ENCODE measurements at regions not wholly inside any gene's neighbourhood (a gene's known extent, or its start where the extent isn't known, plus 50 kb on each side); places are given as distances from the start of the nearest gene placed in this dataset.
"Not testable (repeated sequence)": the region's sequence is repeated elsewhere in the genome, so short reads cannot be mapped to it uniquely, and the experiment has no call there.

DNA sequence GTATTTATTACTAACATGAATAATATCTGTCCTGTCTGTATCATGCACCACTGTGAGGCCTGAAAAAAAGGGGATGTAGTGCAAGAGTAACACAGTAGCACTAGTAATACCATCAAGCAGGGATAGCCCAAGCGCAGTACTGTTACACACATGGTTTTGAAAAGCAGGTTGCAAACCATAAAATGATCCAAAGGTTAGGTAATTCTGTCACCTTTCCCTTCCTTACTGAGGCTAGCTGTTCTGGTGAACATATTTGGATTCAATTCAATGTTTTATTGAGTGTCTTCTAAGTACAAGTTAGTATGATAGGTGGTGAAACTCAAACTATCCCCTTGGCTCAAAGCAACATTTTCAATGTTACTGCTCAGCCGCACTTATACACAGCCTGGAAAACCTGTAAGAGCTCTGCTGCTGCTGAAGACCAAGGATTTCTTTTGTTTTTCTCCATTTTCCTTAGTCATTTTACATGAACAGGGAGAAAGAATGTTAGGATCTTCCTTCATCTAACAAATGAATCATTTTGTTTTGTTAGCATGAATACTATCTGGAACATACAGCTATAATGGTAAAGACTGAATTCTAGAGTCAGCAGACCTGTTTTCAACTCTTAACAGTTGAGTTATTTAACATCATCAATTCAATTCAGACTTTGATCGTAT, 102.5 kb upstream of the ITPRID2 start:
- no peak for DNase-seq
- Histone ChIP-seq H3K9me3 (no peaks in the 10 kb centered on the region), H3K4me1 (no peaks in the 10 kb centered on the region), H3K4me3 (ENCODE audit: low read depth, low read length) (no peak overlapping the region), H3K27me3 (no peaks in the 10 kb centered on the region), H3K36me3 (no peaks in the 10 kb centered on the region)
- no peak for TF ChIP-seq CTCF (IDR thresholded peaks at IDR 0.05; ENCODE audit: low read depth, low read length)

DNA sequence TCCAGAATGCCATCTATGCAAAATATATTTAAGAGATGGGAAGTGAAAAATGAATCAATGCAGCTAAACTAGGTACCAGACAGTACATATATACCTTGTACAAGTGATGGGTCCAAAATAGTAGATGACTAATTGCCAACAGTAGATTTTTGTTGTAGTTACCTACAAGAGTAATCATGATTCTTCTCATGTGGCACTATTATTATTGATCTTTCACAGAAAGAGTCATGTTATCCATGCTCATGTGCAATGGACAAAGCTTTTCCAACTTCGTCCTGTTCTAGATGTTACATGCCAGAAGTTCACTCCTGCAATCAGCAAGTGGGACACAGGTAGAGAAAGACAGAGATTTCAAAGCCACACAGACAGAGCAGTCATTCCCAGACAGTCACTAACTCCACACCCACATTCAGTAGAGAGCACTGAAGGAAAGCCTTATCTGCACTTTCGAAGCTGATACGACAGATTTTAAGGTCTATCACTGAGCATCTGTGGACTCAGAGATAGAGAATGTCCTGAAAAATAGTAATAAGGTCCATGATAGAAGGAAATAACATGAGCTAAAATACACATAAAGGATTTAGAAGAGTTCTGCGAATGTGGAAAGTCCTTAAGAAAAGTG, 101.6 kb upstream of the ITPRID2 start:
- H3K4me1 ChIP-seq: no peaks in the 10 kb centered on the region
- TF ChIP-seq CTCF (IDR thresholded peaks at IDR 0.05; ENCODE audit: low read depth, low read length): no peak
- no peaks in the 10 kb centered on the region for H3K9me3 ChIP-seq
- H3K4me3 ChIP-seq (ENCODE audit: low read depth, low read length): no peak overlapping the region
- DNase-seq: no peak
- no peaks in the 10 kb centered on the region for H3K27me3 ChIP-seq
- no peaks in the 10 kb centered on the region for H3K36me3 ChIP-seq

DNA sequence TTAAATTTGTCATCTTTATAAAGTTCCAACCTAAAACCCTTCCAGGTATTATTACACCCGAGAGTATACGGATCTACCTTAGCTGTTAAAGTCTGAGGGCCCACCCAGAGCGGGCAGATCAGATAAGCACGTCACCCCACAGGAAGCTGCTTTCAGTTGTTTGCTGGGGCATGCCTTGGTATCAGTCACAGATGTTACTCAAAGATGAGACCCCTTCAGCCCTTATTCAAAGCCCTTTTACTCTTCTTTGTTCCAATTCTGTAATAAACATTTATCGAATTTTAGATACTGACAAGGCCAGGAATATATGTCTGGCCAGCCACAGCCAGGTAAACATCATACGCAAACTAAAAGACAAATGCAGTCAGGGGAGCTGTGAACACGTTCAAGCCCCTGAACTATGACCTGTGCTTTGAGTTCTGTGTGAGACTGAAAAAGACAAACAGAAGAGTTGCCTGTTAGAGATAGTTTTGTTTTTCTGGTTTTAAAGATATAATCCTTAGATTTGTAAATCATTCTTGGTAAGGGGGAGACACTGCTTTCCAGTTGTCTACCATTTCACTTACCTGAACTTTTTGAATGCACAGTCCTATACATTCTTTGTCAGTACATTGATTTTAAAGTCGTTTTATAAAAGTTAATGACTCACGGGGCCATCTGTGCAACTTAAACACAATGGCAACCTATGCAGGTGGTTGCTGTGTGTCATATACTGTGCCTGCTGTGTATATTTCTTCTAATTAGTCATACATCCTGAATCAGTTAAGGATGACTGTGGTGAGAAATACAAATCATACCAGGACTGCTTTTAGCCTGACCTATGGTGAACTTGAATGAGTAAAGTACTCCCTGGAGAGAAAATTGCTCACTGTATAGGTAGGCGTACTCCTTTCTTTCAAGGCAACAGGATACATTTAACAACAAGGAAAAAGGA, 100.5 kb upstream of the ITPRID2 start:
- Histone ChIP-seq H3K4me1 (no peaks in the 10 kb centered on the region), H3K36me3 (no peaks in the 10 kb centered on the region), H3K4me3 (ENCODE audit: low read depth, low read length) (no peak overlapping the region), H3K9me3 (no peaks in the 10 kb centered on the region), H3K27me3 (no peaks in the 10 kb centered on the region)
- no peak for TF ChIP-seq CTCF (IDR thresholded peaks at IDR 0.05; ENCODE audit: low read depth, low read length)
- DNase-seq: no peak

- Histone ChIP-seq H3K4me1 (no peaks in the 10 kb centered on the region), H3K4me3 (ENCODE audit: low read depth, low read length) (no peak overlapping the region), H3K36me3 (no peaks in the 10 kb centered on the region), H3K27me3 (no peaks in the 10 kb centered on the region), H3K9me3 (no peaks in the 10 kb centered on the region)
- no peak for TF ChIP-seq CTCF (IDR thresholded peaks at IDR 0.05; ENCODE audit: low read depth, low read length)
- no peak for DNase-seq
Observed at GRCh38 chr2:181792906-181793305, 98.6 kb upstream of the ITPRID2 start.

GRCh38 chr2:181798022-181798421, 93.5 kb upstream of the ITPRID2 start:
- H3K27me3 ChIP-seq: no peaks in the 10 kb centered on the region
- TF ChIP-seq CTCF (IDR thresholded peaks at IDR 0.05; ENCODE audit: low read depth, low read length): no peak
- H3K4me3 ChIP-seq (ENCODE audit: low read depth, low read length): no peak overlapping the region
- no peak for DNase-seq
- H3K36me3 ChIP-seq: no peaks in the 10 kb centered on the region
- H3K4me1 ChIP-seq: no peaks in the 10 kb centered on the region
- no peaks in the 10 kb centered on the region for H3K9me3 ChIP-seq

GRCh38 chr2:181802300-181802699, 89.2 kb upstream of the ITPRID2 start:
- H3K4me3 ChIP-seq (ENCODE audit: low read depth, low read length); DNase-seq; H3K27me3 ChIP-seq; H3K36me3 ChIP-seq; H3K4me1 ChIP-seq; H3K9me3 ChIP-seq: not testable (repeated sequence)

DNA sequence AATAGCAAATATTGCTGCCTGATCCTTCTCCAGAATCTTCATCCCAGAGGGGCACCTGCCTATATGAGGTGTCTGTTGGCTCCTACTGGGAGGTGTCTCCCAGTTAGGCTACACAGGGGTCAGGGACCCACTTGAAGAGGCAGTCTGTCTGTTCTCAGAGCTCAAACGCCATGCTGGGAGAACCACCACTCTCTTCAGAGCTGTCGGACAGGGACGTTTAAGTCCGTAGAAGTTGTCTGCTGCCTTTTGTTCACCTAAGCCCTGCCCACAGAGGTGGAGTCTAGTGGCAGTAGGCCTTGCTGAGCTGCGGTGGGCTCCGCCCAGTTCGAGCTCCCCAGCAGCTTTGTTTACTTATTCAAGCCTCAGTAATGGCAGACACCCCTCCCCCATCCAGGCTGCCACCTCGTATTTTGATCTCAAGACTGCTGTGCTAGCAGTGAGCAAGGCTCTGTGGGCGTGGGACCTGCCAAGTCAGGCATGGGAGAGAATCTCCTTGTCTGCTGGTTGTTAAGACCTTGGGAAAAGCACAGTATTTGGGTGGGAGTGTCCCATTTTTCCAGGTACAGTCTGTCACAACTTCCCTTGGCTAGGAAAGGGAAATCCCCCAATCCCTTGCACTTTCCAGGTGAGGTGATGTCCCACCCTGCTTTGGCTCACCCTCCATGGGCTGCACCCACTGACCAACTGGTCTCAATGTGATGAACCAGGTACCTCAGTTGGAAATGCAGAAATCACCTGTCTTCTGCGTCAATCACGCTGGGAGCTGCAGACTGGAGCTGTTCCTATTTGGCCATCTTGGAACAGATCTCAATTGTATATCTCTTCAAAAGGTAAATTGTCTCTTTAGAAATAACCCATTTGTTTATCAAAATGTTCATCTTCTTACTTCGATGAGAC, 87.4 kb upstream of the ITPRID2 start:
- not testable (repeated sequence) for H3K4me3 ChIP-seq (ENCODE audit: low read depth, low read length); DNase-seq; H3K36me3 ChIP-seq; H3K4me1 ChIP-seq; H3K9me3 ChIP-seq; H3K27me3 ChIP-seq

Data from BE2C (cell line).